ENCODE measurements at regions not wholly inside any gene's neighbourhood (a gene's known extent, or its start where the extent isn't known, plus 50 kb on each side); places are given as distances from the start of the nearest gene placed in this dataset.

DNA sequence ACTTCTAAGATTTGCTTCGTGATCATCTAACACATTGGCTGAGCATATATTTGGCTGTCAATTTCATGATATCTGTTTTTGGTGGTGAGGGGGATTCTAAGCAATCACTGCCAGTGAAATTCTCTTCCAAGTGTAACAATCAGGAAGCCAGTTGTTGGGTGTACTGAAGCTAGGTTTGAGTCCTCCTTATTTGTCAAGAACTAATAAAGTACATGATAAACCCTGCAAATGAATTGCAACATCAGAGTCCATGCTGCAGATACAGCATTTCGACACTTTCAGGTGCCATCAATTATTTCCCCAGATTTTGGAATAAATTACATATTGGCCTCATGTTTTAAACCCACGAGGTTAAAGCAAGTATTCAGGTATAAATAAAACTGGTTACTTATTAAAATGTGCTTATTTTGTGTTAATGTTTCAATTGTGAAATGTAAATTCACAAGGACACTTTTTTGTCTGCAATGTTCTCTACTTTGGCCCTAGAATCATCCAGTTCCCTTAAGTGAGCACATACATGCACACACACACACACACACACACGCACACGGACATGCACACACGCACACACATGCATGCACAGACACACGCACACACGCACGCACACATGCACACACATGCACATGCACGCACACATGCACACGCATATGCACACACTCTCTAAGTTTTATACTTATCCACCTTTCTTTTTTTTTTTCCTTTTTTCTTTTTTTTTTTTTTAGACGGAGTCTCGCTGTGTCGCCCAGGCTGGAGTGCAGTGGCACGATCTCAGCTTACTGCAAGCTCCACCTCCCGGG, 510.2 kb upstream of the KLF6 start:
- Histone ChIP-seq H3K27me3 (ENCODE audit: insufficient read depth, poor library complexity, severe bottlenecking) (no peaks in the 10 kb centered on the region), H3K27ac (replicated peaks) (no peak overlapping the region), H3K4me3 (replicated peaks; ENCODE audit: insufficient read depth, low read length) (no peak overlapping the region)
- no peak for TF ChIP-seq REST (IDR thresholded peaks at IDR 0.05; ENCODE audit: insufficient replicate concordance, low read depth)
- TF ChIP-seq, protein P1, sequence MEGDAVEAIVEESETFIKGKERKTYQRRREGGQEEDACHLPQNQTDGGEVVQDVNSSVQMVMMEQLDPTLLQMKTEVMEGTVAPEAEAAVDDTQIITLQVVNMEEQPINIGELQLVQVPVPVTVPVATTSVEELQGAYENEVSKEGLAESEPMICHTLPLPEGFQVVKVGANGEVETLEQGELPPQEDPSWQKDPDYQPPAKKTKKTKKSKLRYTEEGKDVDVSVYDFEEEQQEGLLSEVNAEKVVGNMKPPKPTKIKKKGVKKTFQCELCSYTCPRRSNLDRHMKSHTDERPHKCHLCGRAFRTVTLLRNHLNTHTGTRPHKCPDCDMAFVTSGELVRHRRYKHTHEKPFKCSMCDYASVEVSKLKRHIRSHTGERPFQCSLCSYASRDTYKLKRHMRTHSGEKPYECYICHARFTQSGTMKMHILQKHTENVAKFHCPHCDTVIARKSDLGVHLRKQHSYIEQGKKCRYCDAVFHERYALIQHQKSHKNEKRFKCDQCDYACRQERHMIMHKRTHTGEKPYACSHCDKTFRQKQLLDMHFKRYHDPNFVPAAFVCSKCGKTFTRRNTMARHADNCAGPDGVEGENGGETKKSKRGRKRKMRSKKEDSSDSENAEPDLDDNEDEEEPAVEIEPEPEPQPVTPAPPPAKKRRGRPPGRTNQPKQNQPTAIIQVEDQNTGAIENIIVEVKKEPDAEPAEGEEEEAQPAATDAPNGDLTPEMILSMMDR (IDR thresholded peaks at IDR 0.05; ENCODE audit: insufficient read depth, low read length), result no peak
- no peak for TF ChIP-seq POLR2AphosphoS5 (IDR thresholded peaks at IDR 0.05; ENCODE audit: low read depth)
- TF ChIP-seq GABPA (IDR thresholded peaks at IDR 0.05; ENCODE audit: low read depth), result no peak
- TF ChIP-seq SPI1 (IDR thresholded peaks at IDR 0.05; ENCODE audit: borderline replicate concordance, low read depth), result no peak
- DNase-seq (ENCODE audit: low read depth in 1 of 2, low spot score in 1 of 2), result no peak

GRCh38 chr10:4294271-4294670, 509.3 kb upstream of the KLF6 start:
- TF ChIP-seq POLR2AphosphoS5 (IDR thresholded peaks at IDR 0.05; ENCODE audit: low read depth) (no peak), REST (IDR thresholded peaks at IDR 0.05; ENCODE audit: insufficient replicate concordance, low read depth) (no peak), GABPA (IDR thresholded peaks at IDR 0.05; ENCODE audit: low read depth) (no peak), SPI1 (IDR thresholded peaks at IDR 0.05; ENCODE audit: borderline replicate concordance, low read depth) (no peak)
- TF ChIP-seq, protein P1 (IDR thresholded peaks at IDR 0.05; ENCODE audit: insufficient read depth, low read length), result no peak
- DNase-seq (ENCODE audit: low read depth in 1 of 2, low spot score in 1 of 2), result no peak
- Histone ChIP-seq H3K27ac (replicated peaks) (no peak overlapping the region), H3K4me3 (replicated peaks; ENCODE audit: insufficient read depth, low read length) (no peak overlapping the region), H3K27me3 (ENCODE audit: insufficient read depth, poor library complexity, severe bottlenecking) (no peaks in the 10 kb centered on the region)

DNA sequence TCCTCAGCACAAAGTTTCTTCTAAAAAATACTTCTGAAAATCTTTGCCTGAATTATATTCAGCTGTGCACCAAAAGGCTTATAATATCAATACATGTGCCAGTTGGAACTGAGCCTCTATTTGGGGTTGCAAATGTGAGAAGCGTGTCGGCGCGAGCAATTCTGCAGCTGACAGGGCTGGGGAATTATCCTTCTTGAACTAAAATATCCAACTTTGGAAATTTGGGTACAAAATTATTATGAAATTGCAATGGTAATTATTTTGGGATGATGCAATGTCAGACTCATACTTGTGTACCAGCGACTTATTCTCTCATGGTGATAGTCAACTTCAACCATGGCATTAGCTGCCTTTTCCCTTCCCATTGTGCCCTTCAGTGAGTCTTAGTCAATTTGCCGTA, 507.0 kb upstream of the KLF6 start:
- Histone ChIP-seq H3K27ac (replicated peaks) (no peak overlapping the region), H3K4me3 (replicated peaks; ENCODE audit: insufficient read depth, low read length) (no peak overlapping the region), H3K27me3 (ENCODE audit: insufficient read depth, poor library complexity, severe bottlenecking) (no peaks in the 10 kb centered on the region)
- no peak for DNase-seq (ENCODE audit: low read depth in 1 of 2, low spot score in 1 of 2)
- TF ChIP-seq SPI1 (IDR thresholded peaks at IDR 0.05; ENCODE audit: borderline replicate concordance, low read depth), result no peak
- TF ChIP-seq, protein P1 (IDR thresholded peaks at IDR 0.05; ENCODE audit: insufficient read depth, low read length), result no peak
- TF ChIP-seq REST (IDR thresholded peaks at IDR 0.05; ENCODE audit: insufficient replicate concordance, low read depth), result no peak
- TF ChIP-seq POLR2AphosphoS5 (IDR thresholded peaks at IDR 0.05; ENCODE audit: low read depth), result no peak
- no peak for TF ChIP-seq GABPA (IDR thresholded peaks at IDR 0.05; ENCODE audit: low read depth)
